MCF 10A (cell line): ENCODE measurements at regions not wholly inside any gene's neighbourhood (a gene's known extent, or its start where the extent isn't known, plus 50 kb on each side); places are given as distances from the start of the nearest gene placed in this dataset.

Experiments
- BruUV-seq: library from RNA; stranded (reverse); fragments of 400-500 nt; replicated peaks from 2 replicates; lab custom pipeline; 2021; lab: Mats Ljungman, UMichigan
- CTCF ChIA-PET: fragments of 300-600 bp; sonication (Branson Sonifier 250); formaldehyde crosslinking; extraction: SDS; loops from one replicate; lab custom pipeline; 2021; ENCODE audit warnings: antibody characterized with exemption, inconsistent platforms; lab: Yijun Ruan, JAX
- POLR2A ChIA-PET: fragments of 300-600, 350-650 bp; sonication (Branson Sonifier 250); formaldehyde crosslinking; extraction: SDS; loops from one replicate; lab custom pipeline; 2020; ENCODE audit warnings: antibody characterized with exemption, inconsistent platforms; lab: Yijun Ruan, JAX
- DNase-seq: peaks from one replicate; pipeline ENCODE4 v3.0.0-alpha.2; 2018; ENCODE audit not compliant: unreplicated experiment
- H3K27ac Mint-ChIP-seq: one replicate; pipeline ENCODE4 v1.8.0; 2022; ENCODE audit warnings: mild to moderate bottlenecking, low read depth, mixed read lengths; ENCODE audit not compliant: unreplicated experiment
- H3K27me3 Mint-ChIP-seq: one replicate; pipeline ENCODE4 v1.8.0; 2022; ENCODE audit warnings: mixed read lengths; ENCODE audit not compliant: insufficient read depth, unreplicated experiment
- H3K36me3 Mint-ChIP-seq: one replicate; pipeline ENCODE4 v1.8.0; 2022; ENCODE audit warnings: mild to moderate bottlenecking, moderate library complexity, mixed read lengths; ENCODE audit not compliant: insufficient read depth, unreplicated experiment
- H3K4me1 Mint-ChIP-seq: one replicate; pipeline ENCODE4 v1.8.0; 2022; ENCODE audit warnings: mixed read lengths; ENCODE audit not compliant: insufficient read depth, unreplicated experiment
- H3K4me3 Mint-ChIP-seq: one replicate; pipeline ENCODE4 v1.8.0; 2022; ENCODE audit warnings: mild to moderate bottlenecking, moderate library complexity, mixed read lengths; ENCODE audit not compliant: unreplicated experiment
- H3K9me3 Mint-ChIP-seq: one replicate; pipeline ENCODE4 v1.8.0; 2022; ENCODE audit warnings: mixed read lengths; ENCODE audit not compliant: unreplicated experiment
- CTCF ChIP-seq: fragments of 200-600 bp; IDR thresholded peaks from one replicate; pipeline ENCODE4 v1.8.0; 2022; ENCODE audit warnings: antibody characterized with exemption, mild to moderate bottlenecking; ENCODE audit not compliant: unreplicated experiment
- intact Hi-C: fragments of 100-400 bp; cut with micrococcal nuclease; formaldehyde crosslinking; loops from 2 replicates; pipeline ENCODE4 v1.14.1; 2022

- DNase-seq, result no peak
- intact Hi-C loops, result no loop called here
- H3K4me3 Mint-ChIP-seq, result no peak overlapping the region
- no peaks in the 10 kb centered on the region for H3K36me3 Mint-ChIP-seq
- no TSS peak for BruUV-seq
- H3K27ac Mint-ChIP-seq, result no peak overlapping the region
- TF ChIP-seq CTCF, result no peak
- ChIA-PET CTCF (no interaction called here), POLR2A (no interaction called here)
- H3K9me3 Mint-ChIP-seq, result no peaks in the 10 kb centered on the region
- no peaks in the 10 kb centered on the region for H3K4me1 Mint-ChIP-seq
- H3K27me3 Mint-ChIP-seq, result no peaks in the 10 kb centered on the region
Measured at GRCh38 chr1:238419209-238419608, 528.5 kb upstream of the ZP4 start.

- TF ChIP-seq CTCF, result no peak
- ChIA-PET POLR2A (no interaction called here), CTCF (interaction anchor here (1.1 kb wide), 1 partner anchor 8 kb away, joined by 3 read pairs; no protein-coding TSS in a partner anchor)
- Mint-ChIP-seq H3K4me3 (no peak overlapping the region), H3K36me3 (no peaks in the 10 kb centered on the region), H3K27ac (peak overlapping the region; percentile 0), H3K4me1 (peaks cover 7% of the 10 kb centered on the region), H3K27me3 (no peaks in the 10 kb centered on the region), H3K9me3 (no peaks in the 10 kb centered on the region)
- intact Hi-C loops, result no loop called here
- BruUV-seq, result no TSS peak
- peak; percentile 21 for DNase-seq
Measured at GRCh38 chr1:238409932-238410331, 519.2 kb upstream of the ZP4 start.

GRCh38 chr1:238409191-238409850, 518.6 kb upstream of the ZP4 start:
- Mint-ChIP-seq H3K9me3 (no peaks in the 10 kb centered on the region), H3K4me3 (no peak overlapping the region), H3K27ac (peak overlapping the region; percentile 0), H3K27me3 (no peaks in the 10 kb centered on the region), H3K36me3 (no peaks in the 10 kb centered on the region), H3K4me1 (peaks cover 7% of the 10 kb centered on the region)
- TF ChIP-seq CTCF, result no peak
- CTCF ChIA-PET, result interaction anchor here (0.6 to 1.1 kb wide), 2 partner anchors 9 to 976 kb away, joined by 3 read pairs; no protein-coding TSS in a partner anchor
- POLR2A ChIA-PET, result no interaction called here
- BruUV-seq, result no TSS peak
- peak; percentile 66 for DNase-seq
- intact Hi-C loops, result no loop called here

- no peaks in the 10 kb centered on the region for H3K9me3 Mint-ChIP-seq
- no TSS peak for BruUV-seq
- intact Hi-C loops, result no loop called here
- H3K27me3 Mint-ChIP-seq, result no peaks in the 10 kb centered on the region
- DNase-seq, result no peak
- peaks cover 7% of the 10 kb centered on the region for H3K4me1 Mint-ChIP-seq
- no peak overlapping the region for H3K4me3 Mint-ChIP-seq
- ChIA-PET CTCF (interaction anchor here (0.6 kb wide), 2 partner anchors 977 to 1174 kb away, joined by 3 to 4 read pairs; no protein-coding TSS in a partner anchor), POLR2A (no interaction called here)
- no peak for TF ChIP-seq CTCF
- no peaks in the 10 kb centered on the region for H3K36me3 Mint-ChIP-seq
- H3K27ac Mint-ChIP-seq, result no peak overlapping the region
Measured at GRCh38 chr1:238408737-238409136, 518.0 kb upstream of the ZP4 start.
